DOHH2 (cell line): ENCODE measurements at regions not wholly inside any gene's neighbourhood (a gene's known extent, or its start where the extent isn't known, plus 50 kb on each side); places are given as distances from the start of the nearest gene placed in this dataset.

ENCODE experiments used
- CTCF ChIP-seq: fragments of 200-600 bp; sonication (generic); IDR thresholded peaks from one replicate; pipeline ENCODE4 v1.5.1; 2014; ENCODE audit warnings: antibody characterized with exemption, mild to moderate bottlenecking, low read depth, low read length; ENCODE audit not compliant: poor library complexity, severe bottlenecking
- EZH2phosphoT487 ChIP-seq: fragments of 200-600 bp; sonication (generic); IDR thresholded peaks from 2 replicates; pipeline ENCODE4 v1.6.1; 2017; ENCODE audit warnings: borderline replicate concordance, mild to moderate bottlenecking, antibody characterized with exemption, low read length, moderate library complexity, mixed read lengths

GRCh38 chr4:128363966-128364365 lies 76.4 kb upstream of the PGRMC2 start:
- TF ChIP-seq CTCF (no peak), EZH2phosphoT487 (no peak)
